Umbilical cord (tissue), 1 donor: ENCODE measurements at regions not wholly inside any gene's neighbourhood (a gene's known extent, or its start where the extent isn't known, plus 50 kb on each side); places are given as distances from the start of the nearest gene placed in this dataset.

Experiments
- DNase-seq: peaks from one replicate; pipeline ENCODE4 v3.0.0-alpha.2; 2015; ENCODE audit warnings: low spot score

DNA sequence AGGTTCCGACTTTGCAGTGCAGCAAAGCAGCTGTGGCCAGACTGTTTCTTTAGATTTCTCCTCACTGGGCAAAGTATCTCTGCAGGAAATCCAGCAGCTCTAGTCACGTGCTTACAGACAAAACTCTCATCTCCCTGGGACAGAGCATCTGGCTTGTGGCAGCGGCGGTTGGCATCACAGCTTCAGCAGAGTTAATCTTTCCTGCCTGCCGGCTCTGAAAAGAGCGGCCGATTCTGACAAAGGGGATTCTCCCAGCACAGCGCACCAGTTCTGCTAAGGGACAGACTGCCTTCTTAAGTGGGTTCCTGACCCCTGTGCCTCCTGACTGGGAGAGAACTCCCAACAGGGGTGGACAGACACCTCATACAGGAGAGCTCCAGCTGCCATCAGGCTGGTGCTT is 1357.3 kb upstream of the TENM4 start:
- no peak for DNase-seq

DNA sequence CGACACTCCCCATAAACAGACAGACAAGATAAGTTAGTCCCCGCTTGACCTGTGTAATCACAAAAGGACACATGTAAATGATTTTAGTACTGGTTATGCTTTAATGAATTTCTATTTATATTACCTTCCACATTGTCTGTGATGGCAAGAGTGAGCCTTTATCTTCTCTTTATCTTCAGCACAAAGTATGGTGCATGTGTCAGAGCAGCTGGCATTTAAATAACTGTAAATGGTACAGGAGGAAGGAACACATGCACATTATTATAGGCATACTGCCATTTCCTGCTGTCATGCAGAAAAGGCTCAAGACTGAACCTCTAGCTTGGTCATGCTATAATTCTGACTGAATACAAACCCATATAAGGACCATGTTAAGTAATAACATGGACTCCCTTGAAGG is 1342.7 kb upstream of the TENM4 start:
- DNase-seq, result no peak

DNA sequence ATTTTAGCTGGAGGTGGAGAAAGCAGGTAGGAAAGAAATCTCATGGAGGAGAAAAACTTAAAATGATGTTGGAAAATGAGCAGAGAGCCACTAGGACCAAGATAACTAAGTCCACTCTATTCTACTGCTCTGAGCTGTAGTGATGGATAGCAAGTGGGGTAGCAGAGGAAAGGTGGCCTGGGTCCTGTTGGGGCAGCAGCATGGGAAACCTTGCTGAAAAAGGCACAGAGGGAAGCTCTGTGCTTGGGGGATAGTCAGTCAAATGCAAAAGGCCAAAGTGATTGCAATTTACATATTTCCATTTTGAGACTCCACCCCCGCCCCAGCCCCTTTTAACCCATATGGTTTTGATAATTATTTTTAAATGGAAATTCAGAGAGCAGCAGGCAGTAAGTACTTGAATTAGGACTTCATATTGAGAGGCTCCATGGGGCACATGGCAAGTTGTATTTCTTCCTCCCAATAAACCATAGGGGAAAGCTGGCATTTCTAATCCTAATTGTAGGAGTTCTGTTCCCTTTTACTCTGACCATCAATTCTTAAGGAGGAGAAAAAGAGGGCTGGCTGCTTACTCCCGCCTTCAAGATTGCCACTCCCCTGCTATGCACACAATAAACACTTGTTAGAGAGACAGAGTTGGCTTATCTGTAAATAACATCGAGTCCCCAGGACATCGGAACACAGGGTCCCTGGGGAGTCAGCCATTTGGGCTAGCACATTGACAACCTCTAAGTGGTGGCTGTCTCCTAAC is 1341.5 kb upstream of the TENM4 start:
- DNase-seq, result no peak

DNA sequence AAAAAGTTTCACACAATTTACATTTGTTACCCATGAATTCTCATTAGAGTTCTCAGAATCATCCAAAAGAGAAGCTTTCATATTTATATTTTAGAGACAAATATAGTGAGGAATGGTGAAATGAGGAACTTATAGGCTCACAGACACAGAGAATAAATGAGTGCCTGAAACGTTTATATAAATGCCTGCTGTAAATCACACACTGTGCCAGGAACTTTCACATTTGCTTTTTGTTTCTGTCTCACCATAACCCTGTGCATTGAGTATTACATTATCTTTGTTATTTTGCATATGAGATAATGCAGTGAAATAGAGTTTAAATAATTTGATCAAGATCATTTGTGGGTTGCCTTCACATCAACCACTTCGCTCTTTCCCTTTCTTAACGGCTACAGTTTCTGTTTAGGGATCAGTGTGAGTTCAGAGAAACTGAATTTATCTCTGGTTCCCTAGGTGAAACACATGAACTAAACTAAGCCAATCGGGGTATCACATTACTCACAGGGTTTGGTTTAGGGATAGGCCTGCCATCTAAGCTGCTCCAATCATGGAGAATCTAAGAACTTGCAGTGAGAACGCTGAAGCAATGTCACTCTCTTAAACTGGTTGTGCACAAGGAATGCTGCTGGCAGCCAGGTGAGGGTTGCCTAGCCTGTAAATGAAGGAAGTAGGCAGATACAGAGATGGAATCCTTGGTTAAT is 1339.2 kb upstream of the TENM4 start:
- DNase-seq, result no peak

DNA sequence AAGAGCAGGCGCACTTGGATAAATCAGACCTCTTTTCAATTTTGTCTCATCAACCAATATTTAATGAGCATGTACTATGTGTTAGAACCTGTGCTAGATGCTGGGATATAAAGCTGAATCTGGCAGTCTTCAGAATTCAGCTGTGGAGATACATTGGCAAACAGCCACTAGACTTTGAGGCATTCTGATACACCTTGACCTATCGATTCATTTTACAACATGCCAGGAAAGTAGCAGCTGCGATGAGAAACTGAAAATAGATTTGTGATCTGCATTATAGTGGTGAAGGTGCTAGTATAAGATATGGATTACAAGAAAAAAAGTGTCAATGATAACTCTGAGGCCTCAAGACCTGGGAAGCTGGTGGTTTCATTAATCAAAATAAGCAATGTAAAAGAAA is 1338.1 kb upstream of the TENM4 start:
- no peak for DNase-seq

DNA sequence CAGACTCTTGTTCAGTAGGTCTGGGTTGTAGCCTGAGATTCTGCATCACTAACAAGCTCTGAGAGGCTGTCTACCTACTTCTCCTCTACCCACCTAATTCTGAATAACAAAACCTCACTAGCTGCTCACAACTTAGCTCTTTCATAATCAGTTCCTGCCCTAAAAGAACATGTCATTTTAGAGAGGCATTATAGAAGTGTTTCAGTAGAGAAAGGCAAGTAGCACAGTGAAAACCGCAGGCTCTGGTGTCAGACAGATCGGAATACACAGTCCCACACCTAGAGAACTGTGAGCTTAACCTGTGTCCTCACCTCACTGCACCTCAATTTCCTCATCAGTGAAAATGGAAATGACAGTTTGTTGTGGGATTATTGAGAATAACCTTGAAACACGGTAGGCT is 1337.6 kb upstream of the TENM4 start:
- DNase-seq, result no peak

DNA sequence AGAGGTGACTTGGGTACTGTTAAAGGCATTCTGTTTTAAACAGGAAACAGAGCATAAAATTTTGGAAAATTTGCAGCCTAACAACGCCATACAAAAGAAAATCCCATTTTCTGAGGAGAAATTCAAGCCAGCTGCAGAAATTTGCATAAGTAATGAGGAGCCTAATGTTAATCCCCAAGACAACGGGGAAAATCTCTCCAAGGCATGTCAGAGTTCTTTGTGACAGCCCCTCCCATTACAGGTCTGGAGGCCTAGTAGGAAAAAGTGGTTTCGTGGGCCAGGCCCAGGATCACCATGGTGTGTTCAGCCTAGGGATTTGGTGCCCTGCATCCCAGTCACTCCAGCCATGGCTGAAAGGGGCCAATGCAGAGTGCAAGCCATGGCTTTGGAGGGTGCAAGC is 1333.1 kb upstream of the TENM4 start:
- DNase-seq, result no peak

DNA sequence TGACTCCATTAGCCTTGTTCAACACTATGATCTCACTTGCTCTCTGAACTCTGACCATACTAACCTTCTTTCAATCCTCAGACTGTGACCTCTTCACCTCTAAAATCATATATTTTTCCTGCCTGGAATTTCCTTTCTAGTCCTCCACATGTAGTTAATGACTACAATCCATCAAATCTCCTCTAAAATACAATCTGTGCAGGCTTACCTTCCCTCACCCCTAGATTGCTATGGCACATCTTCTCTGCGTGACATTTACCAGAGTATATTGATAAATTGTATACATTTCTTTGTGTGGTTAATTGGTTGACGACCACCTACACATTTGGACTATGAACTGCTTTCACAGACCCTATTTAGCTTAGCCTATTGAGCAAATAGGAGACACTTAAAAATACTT is 1330.2 kb upstream of the TENM4 start:
- no peak for DNase-seq

DNA sequence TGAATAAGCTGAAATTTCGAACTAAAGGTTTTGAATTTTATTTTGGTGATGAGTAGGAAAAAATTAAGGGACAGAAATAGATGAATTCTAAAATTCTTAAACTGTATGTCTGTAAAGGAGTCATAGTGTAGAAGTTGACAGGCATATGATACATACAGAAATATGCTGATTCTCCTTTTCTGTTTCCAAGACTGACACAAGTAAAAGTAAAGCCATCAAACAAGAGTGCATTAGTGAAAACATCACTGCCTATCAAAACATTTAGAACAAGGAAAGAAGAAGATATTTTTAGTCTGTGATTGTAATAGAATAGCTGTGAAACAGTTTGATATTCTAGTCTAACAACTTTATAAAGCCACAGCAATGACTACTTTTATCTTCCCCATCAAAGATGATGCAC is 1318.0 kb upstream of the TENM4 start:
- DNase-seq, result no peak

DNA sequence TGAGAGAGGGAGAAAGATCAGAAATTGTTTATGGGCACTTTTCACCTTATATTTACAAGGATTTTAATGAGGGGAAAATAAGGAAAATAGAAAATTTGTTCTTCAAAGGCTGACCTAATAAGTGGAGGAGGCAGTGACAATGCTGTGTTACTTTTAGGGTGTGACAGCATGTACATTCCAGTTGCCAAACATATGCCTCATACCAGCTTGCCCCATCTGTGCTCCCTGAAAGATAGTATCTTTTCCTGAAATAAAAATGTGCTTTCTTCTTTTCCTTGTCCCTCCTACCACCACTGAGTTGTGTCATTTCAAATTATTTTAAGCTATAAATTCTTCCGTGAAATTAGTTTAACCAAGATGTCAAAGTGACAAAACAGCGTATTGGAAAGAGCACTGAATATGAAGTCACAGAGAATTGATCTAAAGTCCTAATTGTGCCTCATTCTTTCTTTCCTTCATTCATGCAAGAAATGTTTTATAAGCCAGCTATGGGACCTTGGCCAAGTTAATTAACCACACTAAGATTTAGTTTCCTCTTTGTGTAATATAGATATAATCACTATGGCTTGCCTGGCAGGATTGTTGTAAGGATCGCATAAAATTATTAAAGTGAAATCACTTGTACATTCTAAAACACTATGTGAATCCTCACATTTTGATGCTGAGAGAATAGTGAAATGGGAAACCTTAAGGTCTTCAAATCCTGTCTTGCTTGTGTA is 1307.5 kb upstream of the TENM4 start:
- no peak for DNase-seq

DNA sequence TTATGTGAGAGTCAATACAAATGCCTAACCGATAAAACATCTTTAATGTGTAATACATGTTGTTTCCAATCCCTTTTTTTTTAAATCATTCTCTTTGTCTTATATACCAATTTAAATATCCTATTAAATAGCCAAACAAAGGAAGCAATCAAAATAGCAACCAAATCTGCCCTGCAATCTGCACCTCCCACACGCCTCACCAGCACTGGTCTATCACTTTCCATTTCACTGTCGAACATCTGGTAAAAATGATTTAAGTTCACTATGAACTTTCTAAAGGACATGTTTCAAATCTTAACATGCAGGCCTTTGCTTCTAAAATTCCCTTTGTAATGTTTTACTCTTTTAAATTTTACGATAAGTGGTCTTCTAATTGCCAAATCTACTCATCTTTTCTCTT is 1305.5 kb upstream of the TENM4 start:
- DNase-seq, result no peak

DNA sequence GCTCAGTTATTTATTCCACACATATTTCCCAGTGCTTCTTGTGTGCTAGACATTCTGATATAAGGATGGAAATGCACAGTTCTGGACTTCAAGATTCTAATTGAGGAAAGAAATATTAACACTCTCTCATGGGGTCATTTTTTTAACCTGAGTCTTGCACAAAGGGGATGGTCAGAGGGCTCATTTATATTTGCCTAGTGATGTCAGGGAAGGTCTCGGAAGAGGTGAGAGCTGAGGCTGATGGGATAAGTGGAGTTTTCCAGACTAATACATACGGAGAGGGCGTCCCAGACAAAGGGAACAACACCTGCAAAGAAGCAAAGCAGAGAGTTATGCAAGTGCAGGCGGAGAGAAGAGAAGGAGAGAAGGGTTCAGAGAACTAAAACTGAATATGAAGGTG is 1304.6 kb upstream of the TENM4 start:
- no peak for DNase-seq

DNA sequence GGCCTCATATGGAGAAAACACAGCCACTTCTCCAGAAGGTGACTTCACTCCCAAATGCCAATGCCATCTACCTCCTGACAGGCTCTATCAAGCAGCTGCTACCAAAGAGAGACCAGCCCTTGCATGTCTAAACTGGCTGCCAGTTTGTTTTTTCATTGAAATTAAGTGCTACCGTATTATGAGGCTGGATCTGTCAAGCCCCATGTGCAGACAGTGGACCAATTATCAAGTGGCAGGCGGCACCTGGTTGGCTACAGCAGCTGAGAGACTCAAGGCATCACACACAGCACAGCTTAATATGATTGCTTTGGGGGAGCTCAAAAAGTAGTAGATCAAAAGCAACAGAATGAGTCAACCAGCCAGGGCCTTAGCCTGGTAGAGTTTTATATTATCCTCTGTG is 1293.0 kb upstream of the TENM4 start:
- DNase-seq, result no peak

DNA sequence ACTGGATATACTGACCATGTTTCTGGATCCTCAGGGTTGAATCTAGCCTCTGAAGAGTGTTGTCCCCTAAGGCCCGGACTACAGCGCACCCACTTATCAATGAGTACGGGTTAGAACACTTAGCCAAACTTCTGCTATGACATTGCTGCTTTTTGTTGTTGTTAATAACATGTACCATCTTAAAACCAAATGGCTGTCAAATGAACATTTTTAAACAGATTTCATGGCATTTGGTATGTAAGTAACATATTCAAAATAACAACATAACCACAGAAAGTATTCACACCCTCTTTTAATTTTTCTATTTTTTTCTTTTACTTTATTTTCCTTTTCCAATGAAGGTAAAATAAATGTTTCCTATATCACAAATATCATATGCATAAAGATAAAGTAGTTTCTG is 1292.5 kb upstream of the TENM4 start:
- DNase-seq, result no peak

DNA sequence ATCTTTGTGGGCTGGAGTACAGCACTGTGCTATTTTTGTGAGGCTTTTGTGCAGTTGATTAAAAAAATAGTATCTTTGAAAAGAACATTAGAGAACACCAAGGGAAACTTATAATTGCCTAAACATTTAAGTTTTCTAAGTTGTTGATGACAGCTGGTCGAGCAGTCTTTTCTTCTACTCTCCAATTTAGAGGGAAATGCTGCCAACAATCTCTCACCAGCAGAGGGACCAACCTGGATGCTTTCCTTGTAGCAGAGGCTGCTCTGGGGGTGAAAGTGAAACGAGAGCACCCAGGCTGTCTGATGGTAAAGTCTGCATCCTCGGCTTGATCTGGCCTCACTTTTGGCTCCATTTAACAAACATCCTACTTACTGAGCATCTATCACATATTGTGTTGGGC is 1286.5 kb upstream of the TENM4 start:
- DNase-seq, result no peak

DNA sequence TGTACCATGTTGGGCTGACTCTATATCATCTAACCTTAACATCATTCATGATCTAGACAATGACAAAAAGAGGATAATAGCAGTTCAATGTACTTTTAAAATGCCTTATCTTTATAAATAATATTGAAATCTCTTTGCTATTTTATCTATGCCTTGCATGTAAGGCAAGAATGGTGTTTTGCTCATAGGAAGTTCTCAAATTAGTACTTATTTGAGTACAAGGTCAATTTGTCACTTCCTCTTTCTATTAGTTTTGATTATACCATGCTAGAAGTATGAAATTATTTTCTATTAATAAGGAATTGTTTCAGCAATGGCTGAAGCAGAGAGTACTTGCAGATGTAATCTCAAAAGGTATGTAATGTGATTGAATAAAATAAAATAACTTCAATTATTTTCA is 1285.4 kb upstream of the TENM4 start:
- no peak for DNase-seq

DNA sequence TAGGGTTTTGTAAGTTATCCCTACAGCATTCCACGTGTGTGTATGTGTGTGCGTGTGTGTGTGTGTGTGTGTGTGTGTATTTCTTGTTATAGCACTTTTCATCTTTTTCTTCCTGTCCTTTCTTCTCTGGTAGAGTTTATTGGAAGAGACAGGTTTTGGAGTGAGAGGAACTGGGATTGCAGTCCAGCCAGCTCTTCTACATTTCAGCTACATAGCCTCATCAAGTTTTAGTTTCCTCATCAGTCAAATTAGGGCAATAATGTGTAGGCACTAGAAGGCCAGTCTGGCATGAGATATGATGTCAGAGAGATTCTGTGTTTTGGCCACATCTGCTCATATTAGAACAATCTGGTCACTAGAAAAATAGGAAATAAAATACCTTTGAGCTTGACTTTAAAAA is 1283.5 kb upstream of the TENM4 start:
- no peak for DNase-seq

DNA sequence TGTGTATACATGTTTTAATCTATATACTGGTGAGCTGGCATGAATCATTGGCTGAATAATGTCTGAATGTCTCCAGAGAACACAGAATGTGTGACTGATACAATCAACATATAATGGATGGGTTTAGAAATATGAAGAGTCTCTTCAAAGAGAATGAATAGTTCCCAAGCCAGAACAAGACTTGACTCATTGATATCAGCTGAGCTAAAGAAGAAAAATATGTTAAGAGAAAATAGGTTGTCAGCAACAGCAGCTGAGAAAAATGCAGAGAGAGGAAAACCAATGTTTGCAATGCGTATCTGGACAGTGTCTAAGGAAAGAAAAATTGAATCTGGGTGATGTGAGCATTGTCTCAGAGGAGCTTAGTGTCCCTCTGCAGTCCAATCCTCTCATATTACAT is 1281.8 kb upstream of the TENM4 start:
- DNase-seq, result peak; percentile 92

DNA sequence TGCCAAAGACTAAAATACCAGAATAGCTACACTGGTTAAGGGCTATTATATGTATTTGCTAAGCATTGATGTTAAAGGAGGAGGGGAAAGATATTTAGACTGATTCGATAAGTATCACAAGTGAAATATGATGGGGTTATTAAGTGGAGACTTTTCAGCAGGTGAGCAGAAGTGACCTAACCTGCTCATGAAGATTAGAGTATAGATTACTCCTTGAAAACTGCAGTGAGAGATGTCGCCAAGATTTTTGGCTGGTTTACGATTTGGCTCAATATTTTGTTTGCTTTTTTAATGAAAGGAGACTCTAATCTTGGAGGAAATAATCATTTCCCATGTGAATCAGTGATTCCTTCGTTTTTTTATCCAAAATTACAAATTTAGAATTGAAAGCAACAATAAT is 1279.5 kb upstream of the TENM4 start:
- DNase-seq, result no peak

DNA sequence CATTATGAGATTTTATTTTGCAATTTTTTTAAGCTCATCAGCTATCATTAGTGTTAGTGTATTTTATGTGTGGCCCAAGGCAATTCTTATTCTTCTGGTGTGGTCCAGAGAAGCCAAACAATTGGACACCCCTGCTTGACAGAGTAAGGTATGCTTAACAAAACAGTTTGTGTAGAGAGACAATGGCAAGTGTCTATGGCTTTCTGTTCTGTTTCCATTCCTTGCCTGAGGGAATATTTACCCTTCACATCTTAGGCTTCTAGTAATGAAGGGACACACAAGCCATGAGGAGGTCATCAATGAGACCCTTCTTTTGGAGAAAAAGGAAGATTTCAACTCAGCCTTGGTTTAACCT is 1278.4 kb upstream of the TENM4 start:
- DNase-seq, result no peak

DNA sequence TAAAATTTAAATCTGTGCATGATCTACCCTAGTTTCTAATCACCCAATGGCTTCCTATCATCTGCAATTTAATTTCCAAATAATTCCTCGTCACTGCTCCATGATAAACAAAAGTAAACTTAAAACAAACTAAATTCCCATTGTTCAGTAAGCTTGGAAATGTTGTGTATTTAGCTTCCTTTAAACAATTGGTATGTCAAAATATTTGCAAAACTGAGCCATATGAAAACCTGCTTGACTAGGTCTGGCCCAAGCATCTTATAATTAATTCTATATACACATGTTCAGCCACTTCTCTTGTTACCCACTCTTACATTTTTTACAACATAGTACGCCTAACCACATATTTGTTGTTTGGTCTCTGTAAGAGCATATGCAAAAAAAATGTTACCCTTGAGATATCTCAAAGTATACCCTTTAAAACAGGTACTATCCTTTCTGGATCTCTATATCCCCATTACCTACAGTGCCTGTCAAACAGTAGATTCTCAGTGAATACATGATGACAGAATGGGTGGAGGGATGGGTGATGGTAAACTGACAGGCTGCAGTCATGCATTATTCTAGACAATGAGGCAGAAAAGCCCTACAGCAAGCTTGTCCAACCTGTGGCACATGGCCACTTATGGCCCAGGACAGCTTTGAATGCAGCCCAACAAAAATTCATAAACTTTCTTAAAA is 1277.9 kb upstream of the TENM4 start:
- DNase-seq, result no peak

DNA sequence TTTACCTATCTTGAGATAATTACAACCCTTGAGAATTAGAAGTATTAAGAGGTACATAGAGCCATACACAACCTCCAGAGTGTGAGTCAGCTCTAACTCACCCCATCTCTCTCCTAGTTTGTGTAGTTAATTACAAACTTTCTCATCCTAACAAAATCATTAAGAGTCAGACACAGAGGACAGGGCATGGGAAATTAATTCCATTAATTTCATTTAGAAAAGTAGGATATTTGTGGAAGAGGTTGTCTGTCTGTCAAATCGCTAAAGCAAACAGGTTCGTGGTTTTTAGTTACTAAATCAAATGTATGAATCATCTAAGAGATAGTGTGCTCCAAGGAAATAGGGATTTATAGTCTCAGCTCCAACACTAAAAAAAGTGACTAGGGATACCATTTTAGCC is 1261.4 kb upstream of the TENM4 start:
- DNase-seq, result no peak

DNA sequence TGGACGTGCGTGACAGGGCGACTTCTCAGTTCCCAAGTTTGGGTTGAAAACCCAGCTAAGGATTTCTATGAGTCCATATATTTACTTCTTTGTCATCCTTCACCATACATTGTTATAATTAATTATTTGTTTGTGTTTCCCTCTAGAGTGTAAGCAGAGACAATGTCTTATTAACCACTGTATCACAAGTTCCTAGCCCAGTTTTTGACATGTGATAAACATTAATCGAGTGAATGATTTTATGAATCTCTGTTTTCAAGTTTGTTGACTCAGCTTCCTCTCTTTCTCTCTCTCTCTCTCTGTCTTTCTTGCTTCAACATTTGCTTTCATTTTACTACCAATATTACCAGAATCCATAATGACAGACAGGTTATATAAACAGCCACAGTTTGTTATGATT is 1259.6 kb upstream of the TENM4 start:
- DNase-seq, result no peak
